LNCaP clone FGC (cell line): ENCODE measurements at regions not wholly inside any gene's neighbourhood (a gene's known extent, or its start where the extent isn't known, plus 50 kb on each side); places are given as distances from the start of the nearest gene placed in this dataset.

ENCODE experiments used
- DNase-seq: peaks from one replicate; pipeline ENCODE4 v3.0.0-alpha.2; 2011; ENCODE audit warnings: low read depth
- H3K4me3 ChIP-seq: 2 replicates; pipeline ENCODE4 v1.5.1; 2011; ENCODE audit warnings: mild to moderate bottlenecking, low read depth, low read length, control low read depth
- CTCF ChIP-seq: IDR thresholded peaks from 2 replicates; pipeline ENCODE4 v1.5.1; 2012; ENCODE audit warnings: mild to moderate bottlenecking; ENCODE audit not compliant: control insufficient read depth, insufficient read depth; ENCODE audit errors: extremely low read depth

- DNase-seq = no peak
- H3K4me3 ChIP-seq = no peak overlapping the region
- TF ChIP-seq CTCF = no peak
Observed at GRCh38 chr11:115672412-115672811, 168.2 kb upstream of the CADM1 start.

- no peak overlapping the region for H3K4me3 ChIP-seq
- TF ChIP-seq CTCF = no peak
- DNase-seq = no peak
Observed at GRCh38 chr11:115670538-115671205, 166.5 kb upstream of the CADM1 start.

DNA sequence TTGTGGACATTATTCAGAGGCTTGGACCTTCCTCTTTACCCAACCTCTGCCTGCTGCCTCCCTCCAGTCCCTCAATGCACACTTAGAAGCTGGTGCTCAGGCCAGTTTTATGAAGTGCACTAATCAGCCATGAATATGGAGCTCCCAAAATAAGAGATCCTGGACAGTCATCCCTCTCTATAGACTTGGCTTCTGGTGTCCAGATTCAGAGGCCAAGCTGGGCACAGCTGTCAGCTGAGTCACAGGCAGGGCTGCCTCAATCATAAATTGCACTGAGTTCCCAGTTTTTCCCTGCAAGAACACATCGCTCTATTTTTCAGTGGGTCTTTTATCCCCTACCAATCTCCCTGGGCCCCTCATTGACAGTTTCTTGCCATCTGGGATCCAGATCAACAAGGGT, 161.7 kb upstream of the CADM1 start:
- H3K4me3 ChIP-seq = no peak overlapping the region
- DNase-seq = no peak
- no peak for TF ChIP-seq CTCF

- TF ChIP-seq CTCF = no peak
- no peak overlapping the region for H3K4me3 ChIP-seq
- DNase-seq = no peak
Observed at GRCh38 chr11:115665175-115665821, 161.1 kb upstream of the CADM1 start.

DNA sequence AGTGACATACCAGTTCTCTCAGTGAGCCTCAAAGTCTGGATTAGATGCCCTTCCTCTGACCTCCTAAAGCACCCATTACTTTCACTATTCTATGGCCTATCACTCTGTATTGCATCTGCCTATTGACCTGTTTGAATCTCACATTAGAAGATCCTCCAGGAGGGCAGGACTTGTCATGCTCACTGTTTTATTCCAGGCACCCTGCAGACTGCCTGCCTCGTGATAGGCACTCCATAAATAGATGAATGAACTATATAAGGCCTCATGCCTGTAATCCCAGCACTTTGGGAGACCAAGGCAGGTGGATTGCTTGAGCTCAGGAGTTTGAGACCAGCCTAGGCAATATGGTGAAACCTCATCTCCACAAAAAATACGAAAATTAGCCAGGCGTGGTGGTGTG, 160.1 kb upstream of the CADM1 start:
- H3K4me3 ChIP-seq = no peak overlapping the region
- TF ChIP-seq CTCF = no peak
- no peak for DNase-seq

DNA sequence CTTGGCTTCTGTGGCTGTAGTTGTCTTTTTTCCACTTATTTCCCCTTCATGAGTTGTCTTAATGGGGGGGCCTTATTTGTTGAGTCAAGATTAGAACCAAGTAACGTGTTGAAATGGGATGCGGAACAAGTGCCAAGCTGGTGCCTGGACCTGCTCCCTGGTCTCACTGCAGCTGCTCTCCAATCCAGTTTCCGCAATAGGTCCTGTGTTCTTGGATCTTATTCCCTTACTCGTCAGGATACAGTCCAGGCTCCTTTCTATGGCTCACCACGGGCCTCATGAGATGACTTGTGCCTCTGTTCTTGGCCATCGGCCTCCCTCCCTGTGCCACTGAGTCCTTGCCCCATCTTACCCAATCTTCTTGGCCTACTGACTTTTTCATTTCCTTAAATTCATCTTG, 159.6 kb upstream of the CADM1 start:
- DNase-seq = no peak
- TF ChIP-seq CTCF = no peak
- no peak overlapping the region for H3K4me3 ChIP-seq

DNA sequence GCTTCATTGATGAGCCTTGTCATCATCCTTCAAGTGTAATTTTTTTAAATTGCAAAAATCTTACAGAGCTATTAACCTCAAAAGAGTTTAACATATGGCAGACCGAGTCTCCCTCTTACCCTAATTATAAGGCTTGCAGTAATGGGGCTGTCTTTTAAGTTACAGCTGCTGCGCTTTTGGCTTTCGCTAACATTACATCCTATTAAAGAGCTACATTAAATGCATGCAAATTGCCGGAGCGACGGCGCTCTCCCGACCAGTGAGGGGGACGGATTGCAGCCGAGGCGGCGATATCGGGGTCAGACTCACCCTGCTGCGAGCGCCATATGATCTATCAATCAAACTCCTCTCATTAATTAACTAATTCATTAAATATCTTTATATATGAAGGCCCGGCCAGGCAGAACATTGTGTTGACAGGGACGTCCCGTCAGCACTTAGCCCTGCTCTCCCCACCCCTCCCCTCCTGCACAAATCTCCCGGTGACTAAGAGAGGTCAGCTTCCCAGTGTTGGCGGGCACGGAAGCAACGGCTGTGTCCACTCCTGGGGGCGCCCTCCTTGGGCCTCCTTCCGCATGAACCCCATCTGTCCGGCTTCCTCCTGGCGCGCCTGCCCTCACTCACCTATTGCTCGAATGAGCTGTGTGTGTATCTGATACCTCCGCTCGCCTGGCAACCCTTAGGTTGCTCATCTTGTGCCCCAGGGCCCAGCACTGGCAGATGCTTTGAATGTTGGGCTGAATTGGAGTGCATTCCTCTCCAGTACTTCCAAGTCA, 156.0 kb upstream of the CADM1 start:
- TF ChIP-seq CTCF = no peak
- no peak for DNase-seq
- no peak overlapping the region for H3K4me3 ChIP-seq
